Loucy (cell line): ENCODE measurements at regions not wholly inside any gene's neighbourhood (a gene's known extent, or its start where the extent isn't known, plus 50 kb on each side); places are given as distances from the start of the nearest gene placed in this dataset.

Experiments
- H2AFZ ChIP-seq: fragments of 200-600 bp; sonication (generic); 2 replicates; pipeline ENCODE4 v1.6.0; 2016; ENCODE audit warnings: antibody characterized with exemption, mild to moderate bottlenecking, low read length, moderate library complexity
- H3F3A ChIP-seq: fragments of 200-600 bp; 2 replicates; pipeline ENCODE4 v1.6.0; 2016; ENCODE audit warnings: antibody characterized with exemption, low read depth, mild to moderate bottlenecking
- H3K27me3 ChIP-seq: fragments of 200-600 bp; sonication (generic); 2 replicates; pipeline ENCODE4 v1.6.1; 2014; ENCODE audit warnings: low read length, mild to moderate bottlenecking; ENCODE audit not compliant: insufficient read depth, poor library complexity, severe bottlenecking
- H3K36me3 ChIP-seq: fragments of 200-600 bp; sonication (generic); 2 replicates; pipeline ENCODE4 v1.6.1; 2016; ENCODE audit warnings: low read length; ENCODE audit not compliant: insufficient read depth
- H3K4me1 ChIP-seq: fragments of 200-600 bp; sonication (generic); 2 replicates; pipeline ENCODE4 v1.5.1; 2014; ENCODE audit warnings: low read length, mild to moderate bottlenecking; ENCODE audit not compliant: insufficient read depth, poor library complexity, severe bottlenecking
- H3K4me2 ChIP-seq: fragments of 200-600 bp; sonication (generic); 2 replicates; pipeline ENCODE4 v1.6.0; 2014; ENCODE audit warnings: antibody characterized with exemption, low read length, low read depth, mild to moderate bottlenecking; ENCODE audit not compliant: poor library complexity, severe bottlenecking
- H3K4me3 ChIP-seq: fragments of 200-600 bp; sonication (generic); 2 replicates; pipeline ENCODE4 v1.5.1; 2014; ENCODE audit warnings: low read length, mild to moderate bottlenecking, mixed read lengths; ENCODE audit not compliant: poor library complexity, severe bottlenecking
- H3K79me2 ChIP-seq: fragments of 200-600 bp; sonication (generic); 2 replicates; pipeline ENCODE4 v1.6.1; 2014; ENCODE audit warnings: low read length; ENCODE audit not compliant: insufficient read depth
- H3K9ac ChIP-seq: fragments of 200-600 bp; sonication (generic); 2 replicates; pipeline ENCODE4 v1.6.0; 2014; ENCODE audit warnings: mild to moderate bottlenecking, low read depth, low read length, moderate library complexity; ENCODE audit not compliant: poor library complexity, severe bottlenecking
- H3K9me2 ChIP-seq: fragments of 200-600 bp; sonication (generic); replicated peaks from 2 replicates; pipeline ENCODE4 v1.6.1; 2016; ENCODE audit warnings: low read depth, low read length, mixed read lengths
- H3K9me3 ChIP-seq: fragments of 200-600 bp; sonication (generic); 2 replicates; pipeline ENCODE4 v1.6.1; 2014; ENCODE audit warnings: mild to moderate bottlenecking, antibody characterized with exemption, low read length, low read depth; ENCODE audit not compliant: insufficient read depth
- H4K20me1 ChIP-seq: fragments of 200-600 bp; sonication (generic); 2 replicates; pipeline ENCODE4 v1.6.0; 2014; ENCODE audit warnings: antibody characterized with exemption, low read length, mild to moderate bottlenecking; ENCODE audit not compliant: insufficient read depth, poor library complexity, severe bottlenecking
- CTCF ChIP-seq: fragments of 200-600 bp; sonication (generic); conservative IDR thresholded peaks from 2 replicates; pipeline ENCODE4 v1.5.1; 2014; ENCODE audit warnings: mild to moderate bottlenecking, antibody characterized with exemption, low read length
- EZH2phosphoT487 ChIP-seq: fragments of 200-600 bp; IDR thresholded peaks from 2 replicates; pipeline ENCODE4 v1.6.1; 2018; ENCODE audit warnings: antibody characterized with exemption, mild to moderate bottlenecking, moderate library complexity, borderline replicate concordance

GRCh38 chr17:5788266-5788900 is 204.1 kb upstream of the NLRP1 start:
- no peaks in the 10 kb centered on the region for H3K9me2 ChIP-seq
- no peaks in the 10 kb centered on the region for H3K36me3 ChIP-seq
- H3K4me2 ChIP-seq: no peak overlapping the region
- no peaks in the 10 kb centered on the region for H3K79me2 ChIP-seq
- no peaks in the 10 kb centered on the region for H4K20me1 ChIP-seq
- no peak overlapping the region for H2AFZ ChIP-seq
- TF ChIP-seq CTCF: no peak
- no peak for TF ChIP-seq EZH2phosphoT487
- no peaks in the 10 kb centered on the region for H3K4me1 ChIP-seq
- H3K9ac ChIP-seq: no peak overlapping the region
- H3F3A ChIP-seq: no peaks in the 10 kb centered on the region
- H3K4me3 ChIP-seq: no peak overlapping the region
- H3K9me3 ChIP-seq: peaks cover 15% of the 10 kb centered on the region; the same call in 1 of the 2 replicates
- no peaks in the 10 kb centered on the region for H3K27me3 ChIP-seq

DNA sequence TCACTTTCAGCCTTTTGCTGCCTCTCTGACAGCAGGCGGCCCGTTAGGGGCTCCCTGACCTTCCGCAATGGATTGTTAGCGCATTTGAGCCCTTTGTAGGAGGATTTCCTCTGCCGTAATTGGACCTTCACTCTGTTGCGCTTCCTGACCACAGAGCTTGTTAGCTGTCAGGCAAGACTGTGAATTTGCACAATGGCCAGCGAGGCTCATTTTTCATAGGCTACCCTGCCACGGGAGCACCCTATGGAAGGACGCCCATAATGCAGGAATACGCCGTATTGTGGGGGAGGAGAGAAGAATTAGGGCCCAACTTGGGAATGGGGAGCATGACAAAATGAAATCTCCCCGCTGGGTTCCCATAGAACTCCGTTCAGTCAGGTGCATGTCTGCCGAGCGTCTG is 205.2 kb upstream of the NLRP1 start:
- no peaks in the 10 kb centered on the region for H3K36me3 ChIP-seq
- H3K4me1 ChIP-seq: no peaks in the 10 kb centered on the region
- no peak overlapping the region for H3K9ac ChIP-seq
- H3K4me3 ChIP-seq: no peak overlapping the region
- TF ChIP-seq CTCF: no peak
- no peaks in the 10 kb centered on the region for H4K20me1 ChIP-seq
- no peaks in the 10 kb centered on the region for H3K9me2 ChIP-seq
- no peaks in the 10 kb centered on the region for H3F3A ChIP-seq
- no peaks in the 10 kb centered on the region for H3K27me3 ChIP-seq
- no peak overlapping the region for H2AFZ ChIP-seq
- H3K9me3 ChIP-seq: peaks cover 18% of the 10 kb centered on the region; the same call in 1 of the 2 replicates
- no peak overlapping the region for H3K4me2 ChIP-seq
- H3K79me2 ChIP-seq: no peaks in the 10 kb centered on the region

GRCh38 chr17:5793157-5793556 is 208.8 kb upstream of the NLRP1 start:
- no peaks in the 10 kb centered on the region for H3K27me3 ChIP-seq
- H3K36me3 ChIP-seq: no peaks in the 10 kb centered on the region
- H3K9me3 ChIP-seq: peaks cover 11% of the 10 kb centered on the region; the same call in 1 of the 2 replicates
- no peak overlapping the region for H3K4me2 ChIP-seq
- H3K4me1 ChIP-seq: no peaks in the 10 kb centered on the region
- H3K9me2 ChIP-seq: no peaks in the 10 kb centered on the region
- no peak overlapping the region for H3K9ac ChIP-seq
- no peak overlapping the region for H2AFZ ChIP-seq
- H4K20me1 ChIP-seq: no peaks in the 10 kb centered on the region
- H3K4me3 ChIP-seq: no peak overlapping the region
- TF ChIP-seq EZH2phosphoT487 (no peak), CTCF (no peak; the same call in 1 of the 2 replicates)
- H3F3A ChIP-seq: no peaks in the 10 kb centered on the region
- no peaks in the 10 kb centered on the region for H3K79me2 ChIP-seq
